GM13976 (cell line): ENCODE measurements at regions not wholly inside any gene's neighbourhood (a gene's known extent, or its start where the extent isn't known, plus 50 kb on each side); places are given as distances from the start of the nearest gene placed in this dataset.

Source experiments
- DNase-seq: peaks from one replicate; pipeline ENCODE4 v3.0.0; 2012; ENCODE audit warnings: low spot score
- CTCF ChIP-seq: IDR thresholded peaks from 2 replicates; pipeline ENCODE4 v1.5.1; 2012; ENCODE audit warnings: borderline replicate concordance, mild to moderate bottlenecking; ENCODE audit not compliant: insufficient read depth; ENCODE audit errors: extremely low read depth, missing control alignments, control extremely low read depth
- in situ Hi-C: fragments of 300-500 bp; cut with MboI; formaldehyde crosslinking; loops from one replicate; pipeline ENCODE4 v1.12.0; 2022; ENCODE audit warnings: low sequenced_read_pairs, mixed read lengths, inconsistent platforms; ENCODE audit not compliant: unreplicated experiment

- DNase-seq = no peak
- in situ Hi-C loops = no loop called here
- no peak for TF ChIP-seq CTCF
Measured at GRCh38 chr14:26703686-26704366, 106.0 kb upstream of the NOVA1 start.

DNA sequence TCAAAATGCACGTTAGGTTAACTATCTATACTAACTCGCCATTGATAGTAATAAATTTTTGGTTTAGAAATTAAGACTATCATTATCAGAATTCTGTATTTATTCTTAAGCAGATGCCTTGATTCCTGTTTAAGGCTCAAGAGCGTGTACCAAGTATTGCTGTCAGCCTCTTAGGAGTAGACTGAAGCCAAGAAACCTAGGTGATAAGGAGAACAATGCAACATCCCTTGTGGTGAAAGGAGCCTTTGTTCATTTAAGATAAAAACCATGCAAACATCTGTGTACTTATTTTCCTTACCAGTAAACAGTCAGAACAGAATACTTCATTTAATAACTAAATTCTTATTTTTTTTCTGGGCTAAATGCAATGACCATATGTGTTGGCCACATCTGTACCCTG is 109.4 kb upstream of the NOVA1 start:
- in situ Hi-C loops = no loop called here
- DNase-seq = no peak
- no peak for TF ChIP-seq CTCF

DNA sequence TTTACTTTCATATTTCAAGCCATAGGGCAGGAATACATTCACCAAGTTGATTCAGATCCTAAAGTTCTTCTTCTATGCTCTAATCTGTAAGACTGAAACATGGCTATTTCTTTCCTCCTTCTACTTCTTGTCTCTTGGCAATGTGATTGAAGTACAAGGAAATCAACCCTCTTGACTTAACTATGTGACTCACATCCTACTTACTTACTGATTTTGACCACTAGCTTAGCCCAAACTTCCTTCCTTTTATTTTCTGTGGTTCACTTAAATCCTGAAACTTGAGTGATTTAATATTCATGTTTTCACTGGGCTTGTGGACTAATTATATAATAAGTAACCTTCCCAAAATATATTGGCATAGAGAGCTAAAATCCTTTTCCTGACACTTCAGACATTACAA is 111.2 kb upstream of the NOVA1 start:
- no peak for DNase-seq
- in situ Hi-C loops = no loop called here
- no peak for TF ChIP-seq CTCF

DNA sequence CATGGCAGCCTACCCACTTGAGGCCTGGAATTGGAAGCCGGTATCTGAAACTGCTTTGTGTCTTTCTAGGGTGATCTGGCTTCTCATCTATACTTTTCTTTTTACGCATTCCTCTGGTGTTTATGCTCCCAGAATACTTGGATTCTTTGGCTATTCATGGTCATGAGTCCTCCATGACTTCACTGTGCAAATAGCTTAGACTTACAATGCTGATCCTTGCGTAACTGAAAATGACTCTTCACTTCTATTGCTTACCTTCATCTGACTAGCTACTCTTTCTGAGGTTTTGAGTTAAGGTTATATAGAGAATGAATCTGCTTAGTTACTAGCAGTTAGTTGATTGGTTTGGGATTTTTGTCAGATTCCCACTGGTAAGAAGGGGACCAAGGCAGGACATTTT is 121.7 kb upstream of the NOVA1 start:
- DNase-seq = no peak
- in situ Hi-C loops = no loop called here
- no peak for TF ChIP-seq CTCF

GRCh38 chr14:26722258-26722657 is 124.4 kb upstream of the NOVA1 start:
- no peak for TF ChIP-seq CTCF
- no peak for DNase-seq

DNA sequence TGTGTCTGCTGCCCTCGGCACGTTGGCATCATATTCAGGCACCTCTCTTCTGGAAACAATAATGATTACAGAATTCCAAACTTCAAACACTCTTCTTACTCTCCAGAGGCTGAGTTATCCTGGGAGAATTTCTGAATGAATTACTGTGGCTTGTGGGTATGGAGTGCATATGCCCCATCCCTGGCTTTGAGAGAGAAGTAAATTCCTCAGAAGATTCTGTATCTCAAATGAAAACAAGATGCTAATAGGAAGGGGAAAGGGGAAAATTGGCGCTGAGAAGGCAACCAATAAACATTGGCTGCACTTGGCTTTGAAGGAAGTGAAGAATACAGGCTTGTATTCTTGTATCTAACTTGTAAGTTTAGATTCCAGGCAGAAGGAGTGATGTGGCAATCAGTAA is 132.0 kb upstream of the NOVA1 start:
- TF ChIP-seq CTCF = no peak
- no peak for DNase-seq
- in situ Hi-C loops = no loop called here

More at GRCh38 chr14:26722258-26722657, 124.4 kb upstream of the NOVA1 start:
- in situ Hi-C loops = no loop called here
